SK-N-SH (cell line): ENCODE measurements at regions not wholly inside any gene's neighbourhood (a gene's known extent, or its start where the extent isn't known, plus 50 kb on each side); places are given as distances from the start of the nearest gene placed in this dataset.

Source experiments
- CTCF ChIA-PET: fragments of 300-600, 350-600 bp; formaldehyde crosslinking; extraction: SDS; loops from one replicate; lab custom pipeline; 2021; lab: Yijun Ruan, JAX
- POLR2A ChIA-PET: fragments of 350-600 bp; sonication (Branson Sonifier 250); formaldehyde crosslinking; extraction: SDS; loops from one replicate; lab custom pipeline; 2020; ENCODE audit warnings: antibody characterized with exemption, inconsistent platforms; lab: Yijun Ruan, JAX
- DNase-seq: peaks from one replicate; pipeline ENCODE4 v3.0.0; 2012
- H2AFZ ChIP-seq: fragments of 200-600 bp; sonication (generic); 2 replicates; pipeline ENCODE4 v1.8.1; 2016; ENCODE audit warnings: antibody characterized with exemption, mild to moderate bottlenecking, low read depth
- H3F3A ChIP-seq: fragments of 200-600 bp; sonication (generic); replicated peaks from 2 replicates; pipeline ENCODE3; 2016; ENCODE audit warnings: antibody characterized with exemption, mild to moderate bottlenecking; ENCODE audit not compliant: insufficient read depth
- H3K27ac ChIP-seq, 2 experiments: fragments of 200-500 bp in 1 of 2; fragments of 200-600 bp in 1 of 2; sonication (Bioruptor generic) in 1 of 2; sonication (generic), shearing (Covaris generic) in 1 of 2; 2 replicates each; pipeline versions ENCODE4 v1.5.1 to v1.6.1; 2014 to 2016; ENCODE audit warnings: low read depth in 2 of 2, inconsistent platforms in 1 of 2, low read length in 1 of 2, mild to moderate bottlenecking in 1 of 2, mixed read lengths in 1 of 2
- H3K27me3 ChIP-seq: fragments of 200-600 bp; sonication (generic), shearing (Covaris generic); 2 replicates; pipeline ENCODE4 v1.6.1; 2016; ENCODE audit warnings: mixed run types; ENCODE audit not compliant: insufficient read depth
- H3K36me3 ChIP-seq, 2 experiments: fragments of 200-500 bp in 1 of 2; fragments of 200-600 bp in 1 of 2; sonication (Bioruptor generic) in 1 of 2; sonication (generic) in 1 of 2; replicated peaks in 1 of 2; 2 replicates each; pipeline versions ENCODE3 to v1.5.1; 2014 to 2016; ENCODE audit warnings: low read length in 1 of 2, mild to moderate bottlenecking in 1 of 2; ENCODE audit not compliant: insufficient read depth in 2 of 2, control insufficient read depth in 1 of 2
- H3K4me1 ChIP-seq, 2 experiments: fragments of 200-500 bp in 1 of 2; fragments of 200-600 bp in 1 of 2; sonication (Bioruptor generic) in 1 of 2; sonication (generic), shearing (Covaris generic) in 1 of 2; 2 replicates each; pipeline versions ENCODE4 v1.5.1 to v1.6.1; 2014 to 2016; ENCODE audit warnings: low read depth in 1 of 2, low read length in 1 of 2, mixed run types in 1 of 2; ENCODE audit not compliant: insufficient read depth in 2 of 2, control insufficient read depth in 1 of 2
- H3K4me2 ChIP-seq: fragments of 200-600 bp; sonication (generic), shearing (Covaris generic); 2 replicates; pipeline ENCODE4 v1.6.1; 2017; ENCODE audit warnings: mixed run types
- H3K4me3 ChIP-seq, 2 experiments: fragments of 200-500 bp in 1 of 2; fragments of 200-600 bp in 1 of 2; sonication (Bioruptor generic) in 1 of 2; sonication (generic), shearing (Covaris generic) in 1 of 2; 2 replicates each; pipeline versions ENCODE4 v1.5.1 to v1.8.1; 2014 to 2016; ENCODE audit warnings: low read depth in 2 of 2, inconsistent platforms in 1 of 2, low read length in 1 of 2, mild to moderate bottlenecking in 1 of 2, mixed read lengths in 1 of 2, moderate library complexity in 1 of 2
- H3K79me2 ChIP-seq: fragments of 200-600 bp; sonication (generic); 2 replicates; pipeline ENCODE4 v1.8.1; 2017; ENCODE audit warnings: mild to moderate bottlenecking; ENCODE audit not compliant: insufficient read depth
- H3K9ac ChIP-seq: fragments of 200-600 bp; sonication (generic); 2 replicates; pipeline ENCODE4 v1.6.1; 2017; ENCODE audit warnings: mixed run types
- H3K9me2 ChIP-seq: fragments of 200-600 bp; sonication (generic); 2 replicates; pipeline ENCODE4 v1.6.1; 2017; ENCODE audit warnings: mixed run types
- H3K9me3 ChIP-seq: fragments of 200-600 bp; sonication (generic); 2 replicates; pipeline ENCODE4 v1.6.1; 2017; ENCODE audit warnings: mixed run types, mild to moderate bottlenecking, moderate library complexity
- H4K20me1 ChIP-seq: fragments of 200-600 bp; sonication (generic); 2 replicates; pipeline ENCODE4 v1.6.1; 2017; ENCODE audit warnings: mild to moderate bottlenecking, mixed run types; ENCODE audit not compliant: insufficient read depth
- CHD2 ChIP-seq: fragments of 150-350 bp; IDR thresholded peaks from 2 replicates; pipeline ENCODE4 v1.6.1; 2018; ENCODE audit warnings: low read length; ENCODE audit not compliant: partially characterized antibody
- ELF1 ChIP-seq: IDR thresholded peaks from 2 replicates; pipeline ENCODE4 v1.4.0; 2012
- EZH2phosphoT487 ChIP-seq: fragments of 200-600 bp; sonication (generic); IDR thresholded peaks from 2 replicates; pipeline ENCODE4 v1.6.1; 2017; ENCODE audit warnings: low read depth, mixed run types, mild to moderate bottlenecking, antibody characterized with exemption, moderate library complexity, borderline replicate concordance
- FOSL2 ChIP-seq: IDR thresholded peaks from 2 replicates; pipeline ENCODE4 v1.4.0; 2012; ENCODE audit warnings: low read depth, mild to moderate bottlenecking, moderate library complexity, borderline replicate concordance
- FOXJ3 ChIP-seq: sonication (generic); formaldehyde crosslinking; IDR thresholded peaks from 2 replicates; pipeline ENCODE4 v1.5.1; 2020; ENCODE audit warnings: mild to moderate bottlenecking, missing genetic modification reagents
- GATA2 ChIP-seq: sonication (generic); formaldehyde crosslinking; IDR thresholded peaks from 2 replicates; pipeline ENCODE4 v1.5.0; 2020; ENCODE audit warnings: mild to moderate bottlenecking, missing genetic modification reagents
- RFX5 ChIP-seq: IDR thresholded peaks from 2 replicates; pipeline ENCODE4 v1.6.1; 2012; ENCODE audit warnings: mild to moderate bottlenecking, improper control_type of control experiment, low read length
- RXRA ChIP-seq: IDR thresholded peaks from 2 replicates; pipeline ENCODE4 v1.4.0; 2012; ENCODE audit warnings: low read depth, mild to moderate bottlenecking, borderline replicate concordance
- TAF1 ChIP-seq: IDR thresholded peaks from 2 replicates; pipeline ENCODE4 v1.6.1; 2012; ENCODE audit warnings: low read depth, mild to moderate bottlenecking, low read length, moderate library complexity, borderline replicate concordance
- TCF12 ChIP-seq: IDR thresholded peaks from 2 replicates; pipeline ENCODE4 v1.4.0; 2012
- ZBTB33 ChIP-seq: IDR thresholded peaks from 2 replicates; pipeline ENCODE4 v1.4.0; 2012; ENCODE audit warnings: low read depth, borderline replicate concordance
- WGBS: methylation state at CpG from one replicate; pipeline ENCODE4 v1.1.6; 2017; ENCODE audit warnings: low lambda C conversion rate; 5-methylcytosine and 5-hydroxymethylcytosine counted together
- TF ChIP-seq, protein P1 (sequence below): fragments of 200-600 bp; sonication (generic); IDR thresholded peaks from 2 replicates; pipeline ENCODE4 v1.6.1; 2017; ENCODE audit warnings: antibody characterized with exemption, mild to moderate bottlenecking, moderate library complexity
- TF ChIP-seq, protein P2 (sequence below): fragments of 150-350 bp; IDR thresholded peaks from 2 replicates; pipeline ENCODE4 v1.6.1; 2016; ENCODE audit warnings: mild to moderate bottlenecking, low read depth, low read length
- TF ChIP-seq, protein P3 (sequence below): IDR thresholded peaks from 2 replicates; pipeline ENCODE4 v1.4.0; 2012; ENCODE audit warnings: low read depth
- TF ChIP-seq, protein P4 (sequence below): IDR thresholded peaks from 2 replicates; pipeline ENCODE4; 2012

DNA sequence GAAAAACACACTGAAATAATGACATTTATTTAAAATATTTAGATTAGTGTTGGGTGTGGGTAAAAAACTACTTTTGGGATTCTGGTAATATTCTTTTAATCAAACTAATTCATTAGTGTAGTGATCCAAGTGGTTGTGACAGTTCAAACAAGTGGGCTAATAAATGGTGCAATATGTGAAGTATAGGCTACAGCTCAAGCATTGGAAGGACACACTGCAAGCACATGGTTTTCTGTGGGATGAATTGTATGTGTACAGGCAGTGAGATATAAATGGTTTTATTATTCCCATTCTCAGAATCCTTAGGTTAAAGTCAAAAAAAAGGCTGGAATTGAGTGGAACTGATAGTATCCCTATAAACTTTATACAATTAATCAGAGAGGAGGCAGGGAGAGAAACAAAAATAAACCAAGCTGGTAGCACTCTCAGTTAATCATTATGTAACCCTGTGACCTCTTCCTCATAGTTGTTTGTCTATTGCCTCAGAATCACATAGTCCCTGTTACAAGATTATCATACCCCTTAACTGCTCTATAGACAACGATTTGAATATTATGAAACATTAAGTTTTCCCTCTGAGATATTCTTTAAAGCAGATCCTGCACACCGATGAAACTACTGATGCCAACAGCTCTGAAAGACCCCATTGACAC, 1755.4 kb upstream of the ACO1 start:
- H3K79me2 ChIP-seq = no peaks in the 10 kb centered on the region
- peaks cover 6% of the 10 kb centered on the region for H3F3A ChIP-seq
- no peak overlapping the region for H3K4me2 ChIP-seq
- 43% methylated on average over 2 of the region's 2 CpGs for WGBS
- H3K27ac ChIP-seq = no peak overlapping the region
- CTCF ChIA-PET = no interaction called here
- H3K9me2 ChIP-seq = no peaks in the 10 kb centered on the region
- DNase-seq = no peak
- POLR2A ChIA-PET = no interaction called here
- no peaks in the 10 kb centered on the region for H4K20me1 ChIP-seq
- peak overlapping the region; percentile 8; the same call in 1 of the 2 replicates for H2AFZ ChIP-seq
- H3K4me1 ChIP-seq = no peaks in the 10 kb centered on the region; a peak in 1 of 4 replicates
- H3K27me3 ChIP-seq = no peaks in the 10 kb centered on the region
- H3K9me3 ChIP-seq = no peaks in the 10 kb centered on the region
- no peak overlapping the region for H3K4me3 ChIP-seq
- no peak overlapping the region for H3K9ac ChIP-seq
- TF ChIP-seq, protein P1, sequence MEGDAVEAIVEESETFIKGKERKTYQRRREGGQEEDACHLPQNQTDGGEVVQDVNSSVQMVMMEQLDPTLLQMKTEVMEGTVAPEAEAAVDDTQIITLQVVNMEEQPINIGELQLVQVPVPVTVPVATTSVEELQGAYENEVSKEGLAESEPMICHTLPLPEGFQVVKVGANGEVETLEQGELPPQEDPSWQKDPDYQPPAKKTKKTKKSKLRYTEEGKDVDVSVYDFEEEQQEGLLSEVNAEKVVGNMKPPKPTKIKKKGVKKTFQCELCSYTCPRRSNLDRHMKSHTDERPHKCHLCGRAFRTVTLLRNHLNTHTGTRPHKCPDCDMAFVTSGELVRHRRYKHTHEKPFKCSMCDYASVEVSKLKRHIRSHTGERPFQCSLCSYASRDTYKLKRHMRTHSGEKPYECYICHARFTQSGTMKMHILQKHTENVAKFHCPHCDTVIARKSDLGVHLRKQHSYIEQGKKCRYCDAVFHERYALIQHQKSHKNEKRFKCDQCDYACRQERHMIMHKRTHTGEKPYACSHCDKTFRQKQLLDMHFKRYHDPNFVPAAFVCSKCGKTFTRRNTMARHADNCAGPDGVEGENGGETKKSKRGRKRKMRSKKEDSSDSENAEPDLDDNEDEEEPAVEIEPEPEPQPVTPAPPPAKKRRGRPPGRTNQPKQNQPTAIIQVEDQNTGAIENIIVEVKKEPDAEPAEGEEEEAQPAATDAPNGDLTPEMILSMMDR = no peak
- TF ChIP-seq ELF1 (no peak), FOXJ3 (no peak), RFX5 (no peak), TCF12 (no peak), CHD2 (no peak), GATA2 (no peak), TAF1 (no peak), FOSL2 (no peak), ZBTB33 (no peak), RXRA (no peak), EZH2phosphoT487 (no peak)
- TF ChIP-seq, protein P2, sequence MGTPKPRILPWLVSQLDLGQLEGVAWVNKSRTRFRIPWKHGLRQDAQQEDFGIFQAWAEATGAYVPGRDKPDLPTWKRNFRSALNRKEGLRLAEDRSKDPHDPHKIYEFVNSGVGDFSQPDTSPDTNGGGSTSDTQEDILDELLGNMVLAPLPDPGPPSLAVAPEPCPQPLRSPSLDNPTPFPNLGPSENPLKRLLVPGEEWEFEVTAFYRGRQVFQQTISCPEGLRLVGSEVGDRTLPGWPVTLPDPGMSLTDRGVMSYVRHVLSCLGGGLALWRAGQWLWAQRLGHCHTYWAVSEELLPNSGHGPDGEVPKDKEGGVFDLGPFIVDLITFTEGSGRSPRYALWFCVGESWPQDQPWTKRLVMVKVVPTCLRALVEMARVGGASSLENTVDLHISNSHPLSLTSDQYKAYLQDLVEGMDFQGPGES = no peak
- TF ChIP-seq, protein P3, sequence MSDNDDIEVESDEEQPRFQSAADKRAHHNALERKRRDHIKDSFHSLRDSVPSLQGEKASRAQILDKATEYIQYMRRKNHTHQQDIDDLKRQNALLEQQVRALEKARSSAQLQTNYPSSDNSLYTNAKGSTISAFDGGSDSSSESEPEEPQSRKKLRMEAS = no peak
- TF ChIP-seq, protein P4, sequence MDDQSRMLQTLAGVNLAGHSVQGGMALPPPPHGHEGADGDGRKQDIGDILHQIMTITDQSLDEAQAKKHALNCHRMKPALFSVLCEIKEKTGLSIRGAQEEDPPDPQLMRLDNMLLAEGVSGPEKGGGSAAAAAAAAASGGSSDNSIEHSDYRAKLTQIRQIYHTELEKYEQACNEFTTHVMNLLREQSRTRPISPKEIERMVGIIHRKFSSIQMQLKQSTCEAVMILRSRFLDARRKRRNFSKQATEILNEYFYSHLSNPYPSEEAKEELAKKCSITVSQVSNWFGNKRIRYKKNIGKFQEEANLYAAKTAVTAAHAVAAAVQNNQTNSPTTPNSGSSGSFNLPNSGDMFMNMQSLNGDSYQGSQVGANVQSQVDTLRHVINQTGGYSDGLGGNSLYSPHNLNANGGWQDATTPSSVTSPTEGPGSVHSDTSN = no peak
- no peaks in the 10 kb centered on the region for H3K36me3 ChIP-seq
